GM18498 (cell line): ENCODE measurements at regions not wholly inside any gene's neighbourhood (a gene's known extent, or its start where the extent isn't known, plus 50 kb on each side); places are given as distances from the start of the nearest gene placed in this dataset.
"Not testable (repeated sequence)": the region's sequence is repeated elsewhere in the genome, so short reads cannot be mapped to it uniquely, and the experiment has no call there.

Experiments used
- ATAC-seq: cut with Tn5 transposase; IDR thresholded peaks from one replicate; pipeline ENCODE4 v1.9.1; 2021; ENCODE audit warnings: mild to moderate bottlenecking, moderate library complexity; ENCODE audit not compliant: unreplicated experiment

DNA sequence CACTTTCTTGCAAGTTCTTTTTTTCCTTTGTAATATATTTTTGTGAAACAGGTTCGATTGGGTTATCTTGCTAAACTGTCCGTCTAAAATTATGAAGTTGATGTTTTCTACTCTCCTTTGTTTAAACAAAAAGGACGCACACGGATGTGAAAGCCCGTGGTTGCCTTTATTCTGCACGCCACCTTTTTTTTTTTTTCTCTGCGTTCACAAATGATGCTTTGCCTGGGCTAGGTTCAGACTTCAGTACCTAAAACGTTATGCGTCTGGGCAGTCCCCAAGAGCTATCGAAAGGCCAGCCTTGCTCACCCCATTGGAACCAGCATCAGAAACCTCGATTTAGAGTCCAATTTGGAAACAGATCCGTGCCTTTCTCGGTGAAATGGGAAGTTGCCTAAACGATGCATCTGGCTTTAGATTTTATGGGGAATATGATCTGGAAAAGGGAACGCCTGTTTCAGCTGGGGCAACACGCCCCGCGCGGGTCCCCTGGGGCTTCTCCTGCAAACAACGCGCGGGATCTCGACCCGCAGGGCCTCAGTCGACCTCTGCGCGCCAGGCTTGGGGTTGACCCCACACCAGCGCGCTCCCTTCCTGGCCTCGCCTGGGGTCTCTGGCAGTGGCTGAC is 113.9 kb downstream of the KCNRG start:
- ATAC-seq, result no peak

DNA sequence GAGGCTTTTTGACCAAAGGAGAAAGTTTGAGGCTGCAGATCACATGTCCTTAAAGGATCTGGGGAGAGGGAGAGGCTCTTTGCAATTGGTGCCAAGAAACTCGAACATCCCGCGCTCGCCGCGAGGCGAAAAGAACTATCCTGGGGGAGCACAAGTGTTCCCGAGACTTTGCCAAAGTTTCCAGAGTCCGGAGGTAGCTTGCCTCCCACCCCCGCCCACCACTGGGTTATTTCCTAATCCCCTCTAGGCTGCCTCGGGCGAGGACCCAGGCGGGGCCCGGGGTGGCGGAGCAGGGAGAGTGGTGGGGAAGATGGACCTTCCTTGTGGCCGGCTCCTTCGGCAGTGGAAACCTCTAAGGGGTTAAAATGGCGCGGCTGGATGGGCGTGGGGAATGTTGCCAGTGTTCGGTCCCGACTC is 114.5 kb downstream of the KCNRG start:
- no peak for ATAC-seq

DNA sequence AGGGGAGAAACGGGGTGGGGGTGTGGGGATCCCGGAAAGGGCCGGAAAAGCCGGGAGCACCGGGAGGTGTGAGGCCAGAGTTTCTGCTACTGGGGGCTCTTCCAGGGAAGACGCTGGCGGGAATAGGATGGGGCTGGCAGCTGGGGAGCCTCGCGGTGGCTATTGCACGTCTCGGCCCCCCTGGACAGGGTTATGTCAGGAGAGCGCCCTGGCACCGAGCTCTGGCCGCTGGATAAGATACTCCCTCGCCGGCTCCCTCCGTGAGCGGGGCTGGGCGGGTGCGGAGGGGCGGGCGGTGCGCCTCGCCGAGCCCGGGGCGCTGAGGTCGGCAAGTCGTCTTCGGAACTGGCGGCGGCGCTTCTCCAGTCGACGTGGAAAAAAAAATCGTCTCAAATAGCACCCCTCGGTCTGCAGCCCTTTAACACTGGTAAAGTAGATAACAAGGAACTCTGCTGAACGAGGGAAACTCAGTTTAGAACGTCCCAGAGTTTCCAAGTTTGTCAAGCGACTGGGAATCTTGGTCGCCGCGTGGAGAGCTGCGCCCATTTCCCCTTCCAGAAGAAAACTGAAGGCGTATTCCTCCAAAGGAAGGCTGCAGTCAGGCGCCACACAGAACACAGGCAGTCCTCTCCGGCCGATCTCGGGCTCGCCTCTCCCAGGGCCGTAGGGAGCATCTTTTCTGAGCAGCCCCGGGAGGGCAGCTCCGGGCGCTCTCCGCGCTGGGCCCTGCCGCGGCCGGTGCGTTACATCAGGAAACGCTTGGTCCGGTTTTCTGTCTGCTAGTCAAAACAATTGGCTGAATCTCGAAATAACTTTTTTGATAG is 115.1 kb downstream of the KCNRG start:
- ATAC-seq, result peak; percentile 29

DNA sequence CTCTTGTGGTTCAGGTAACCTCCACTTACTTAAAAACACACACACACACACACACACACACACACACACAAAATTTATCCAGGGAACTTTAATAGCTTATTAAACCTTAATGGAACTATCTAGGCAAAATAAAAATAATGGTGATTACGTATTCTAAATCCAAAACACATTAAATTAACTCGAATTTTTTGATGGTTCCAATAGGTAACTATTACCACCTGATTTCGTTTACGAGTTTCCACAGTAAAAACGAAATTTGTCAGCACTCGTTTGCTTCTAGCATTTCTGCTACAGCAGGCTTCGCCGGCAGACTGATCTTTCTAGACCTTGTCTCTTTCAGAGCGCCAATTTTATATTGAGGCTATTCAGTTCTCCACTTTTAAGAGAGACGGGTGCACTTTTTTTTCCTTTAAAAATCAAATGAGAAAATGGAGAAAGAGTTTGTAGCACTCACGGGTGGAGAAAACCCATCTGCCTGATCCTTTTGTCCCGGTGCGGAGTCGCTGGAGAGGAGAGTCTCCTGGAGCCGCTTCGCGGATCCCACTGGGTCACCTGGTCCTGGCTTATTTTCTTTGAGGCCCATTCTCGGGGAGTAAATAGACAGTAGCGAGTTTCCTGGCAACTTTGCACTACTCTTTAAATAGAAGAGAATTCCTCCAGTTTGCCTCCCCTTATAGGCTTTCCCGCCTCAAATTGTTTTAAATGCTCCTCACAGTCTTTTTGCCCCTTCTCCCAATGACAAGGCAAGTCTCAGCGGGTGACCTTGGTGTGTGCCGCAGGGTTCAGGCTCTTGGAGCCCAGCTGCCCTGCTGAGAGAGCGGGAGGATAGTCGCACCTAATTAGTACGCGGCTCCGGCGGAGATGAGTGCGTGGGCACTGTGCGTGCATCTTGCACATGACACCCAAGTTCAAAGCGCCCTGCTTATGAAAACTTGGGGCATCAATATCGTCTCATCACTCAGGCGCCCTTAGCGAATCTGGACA is 117.0 kb downstream of the KCNRG start:
- no peak for ATAC-seq

DNA sequence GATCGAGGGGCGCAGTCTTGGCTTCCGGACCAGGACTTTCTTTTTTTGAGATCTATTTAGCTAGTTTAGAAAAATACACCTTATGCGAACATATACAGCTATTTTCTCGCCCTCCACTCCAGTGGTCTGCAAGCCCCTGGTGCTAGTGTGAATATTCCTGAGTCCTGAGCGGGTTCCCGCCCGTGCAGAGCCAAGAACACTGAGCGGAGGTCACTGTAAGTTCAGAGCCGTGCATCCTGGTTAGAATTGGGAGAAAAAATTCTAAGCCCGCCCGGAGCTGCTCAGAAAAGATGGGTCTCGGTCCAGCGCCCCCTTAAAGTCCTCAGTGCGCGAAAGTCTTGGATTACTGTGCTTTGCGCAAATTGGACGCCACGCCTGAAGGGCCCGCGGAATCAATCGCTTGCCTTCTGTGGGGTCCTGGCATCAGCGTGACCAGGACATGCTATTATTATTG is 117.7 kb downstream of the KCNRG start:
- ATAC-seq, result no peak

DNA sequence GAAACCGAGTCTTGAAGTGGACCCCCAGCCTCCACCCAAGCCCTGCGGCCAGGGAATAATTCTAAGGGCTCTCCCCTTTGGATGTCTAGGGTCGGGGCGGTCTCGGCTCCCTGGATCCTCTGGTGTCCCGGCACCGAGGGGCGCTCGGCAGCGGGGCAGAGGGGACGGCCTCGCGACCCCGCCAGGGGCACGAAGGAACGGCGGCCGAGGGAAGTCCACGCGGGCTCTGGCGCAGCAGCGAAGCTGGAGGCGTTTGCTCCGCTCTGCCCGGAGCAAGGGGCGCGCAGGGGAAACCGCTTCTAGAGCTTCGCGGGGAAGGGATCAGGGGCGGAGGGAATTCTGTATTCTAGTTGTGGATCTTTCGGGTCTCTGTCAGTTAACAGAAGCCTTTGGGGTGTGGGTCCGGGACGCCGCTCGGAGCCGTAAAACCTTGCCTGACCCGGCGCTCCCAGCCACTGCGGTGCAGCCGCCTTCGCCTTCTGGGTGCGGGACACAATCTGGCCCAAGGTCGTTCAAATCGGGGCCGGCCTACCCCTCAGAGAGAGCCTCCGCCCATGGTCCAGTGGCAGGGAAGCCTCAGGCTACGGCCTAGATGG is 118.2 kb downstream of the KCNRG start:
- no peak for ATAC-seq

DNA sequence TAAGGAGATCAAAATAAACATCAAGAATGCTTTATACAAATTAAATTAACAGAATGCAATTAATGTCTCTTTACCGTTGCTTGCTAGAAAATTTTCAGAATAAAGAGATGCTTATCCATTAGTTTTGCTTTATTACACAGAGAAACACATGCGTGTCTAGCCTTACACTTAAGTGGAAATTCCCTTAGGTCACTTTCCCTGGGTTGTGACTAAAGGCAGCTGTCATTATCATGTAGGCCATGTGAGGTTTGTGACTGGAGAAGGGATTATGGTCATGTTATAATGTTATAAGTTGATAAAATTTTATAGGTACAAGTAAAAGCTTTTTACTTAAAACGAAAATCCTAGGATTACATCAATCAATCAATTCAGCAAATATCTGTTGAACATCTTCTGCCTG is 121.0 kb downstream of the KCNRG start:
- no peak for ATAC-seq

DNA sequence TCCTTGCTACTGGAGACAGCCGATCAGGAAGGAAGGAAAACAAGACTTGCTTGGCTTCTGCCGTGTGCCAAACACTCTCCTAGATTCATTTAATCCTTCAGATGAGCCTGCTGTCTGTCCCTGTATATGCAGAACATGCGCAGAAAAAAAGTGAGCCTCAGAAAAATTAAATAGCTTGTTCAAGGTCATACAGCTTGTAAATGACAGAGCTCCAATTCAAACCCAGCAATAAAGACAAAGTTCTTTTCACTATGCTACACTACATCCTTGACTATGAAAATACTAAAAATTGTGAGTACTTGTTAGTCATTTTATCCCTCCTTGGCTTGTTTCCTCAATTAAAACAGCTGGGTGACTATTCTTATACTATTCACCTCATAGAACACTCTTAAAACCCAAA is 121.4 kb downstream of the KCNRG start:
- no peak for ATAC-seq

DNA sequence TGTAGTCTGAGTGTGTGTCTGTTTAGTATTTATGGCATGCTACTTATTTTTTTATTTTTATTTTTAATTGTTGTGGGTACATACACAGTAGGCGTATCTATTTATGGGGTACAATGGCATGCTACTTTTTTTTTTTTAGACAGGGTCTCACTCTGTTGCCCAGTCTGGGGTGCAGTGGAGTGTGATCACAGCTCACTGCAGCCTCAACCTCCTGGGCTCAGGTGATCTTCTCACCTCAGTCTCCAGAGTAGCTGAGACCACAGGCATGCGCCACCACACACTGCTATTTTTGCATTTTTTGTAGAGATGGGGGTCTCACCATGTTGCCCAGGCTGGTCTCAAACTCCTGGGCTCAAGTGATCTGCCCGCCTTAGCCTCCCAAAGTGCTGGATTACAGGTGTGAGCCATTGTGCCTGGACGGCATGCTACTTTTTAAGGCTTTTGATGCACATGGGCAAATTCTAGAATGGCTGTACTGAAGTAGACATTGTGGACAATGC is 124.2 kb downstream of the KCNRG start:
- ATAC-seq, result not testable (repeated sequence)

DNA sequence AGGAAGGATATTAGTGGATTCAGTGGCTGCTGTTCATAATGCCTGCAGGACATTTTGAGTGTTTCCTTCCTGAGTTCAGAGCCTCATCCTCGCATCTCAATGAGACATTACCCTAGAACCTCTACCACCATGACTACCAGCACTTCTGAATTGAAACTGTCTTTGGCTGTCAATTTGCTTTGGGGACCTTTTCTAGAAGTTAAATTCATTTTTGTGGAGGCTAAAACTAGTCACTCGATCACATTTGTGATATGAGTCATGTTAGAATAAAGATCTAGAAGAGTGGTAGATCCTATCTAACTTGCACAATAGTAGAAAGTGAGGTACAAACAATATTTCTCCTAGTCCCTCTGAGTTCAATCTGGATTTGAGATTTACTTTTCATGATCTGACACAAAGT is 124.9 kb downstream of the KCNRG start:
- ATAC-seq, result no peak

DNA sequence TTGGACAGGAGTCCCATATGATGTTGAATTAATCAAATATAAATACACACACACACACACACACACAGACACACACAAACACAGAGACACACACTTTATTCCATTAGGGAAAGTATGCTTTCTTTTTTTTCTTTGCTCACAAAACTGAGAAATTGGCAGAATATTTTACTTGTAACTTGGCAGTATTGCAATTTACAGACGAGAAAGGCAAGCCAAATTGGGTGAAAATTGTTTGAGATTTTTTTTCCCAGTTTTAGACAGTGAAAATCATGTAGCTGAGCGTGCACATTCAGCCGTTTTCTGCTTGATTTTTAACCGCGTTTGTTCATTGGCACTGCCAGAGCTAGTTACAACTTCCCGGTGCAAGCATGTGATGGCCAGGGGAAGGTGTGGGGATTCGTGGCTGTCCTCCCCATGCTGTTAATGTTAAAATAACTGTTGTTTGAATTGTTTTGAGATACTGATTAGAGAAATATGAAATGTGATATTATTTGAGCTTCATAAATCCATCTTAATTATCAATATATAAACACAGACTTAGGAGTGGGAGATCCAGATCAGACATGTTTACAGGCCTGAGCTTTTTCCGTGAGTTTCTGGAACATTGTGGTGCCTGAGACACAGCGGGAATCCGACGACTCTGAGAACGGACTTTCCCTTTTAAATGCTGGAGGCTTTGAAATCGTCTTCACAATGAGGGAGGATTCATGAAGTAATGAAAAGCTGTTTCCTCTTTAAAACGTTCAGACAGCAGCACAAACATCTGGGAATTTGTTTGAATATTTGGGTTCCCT is 125.5 kb downstream of the KCNRG start:
- no peak for ATAC-seq

DNA sequence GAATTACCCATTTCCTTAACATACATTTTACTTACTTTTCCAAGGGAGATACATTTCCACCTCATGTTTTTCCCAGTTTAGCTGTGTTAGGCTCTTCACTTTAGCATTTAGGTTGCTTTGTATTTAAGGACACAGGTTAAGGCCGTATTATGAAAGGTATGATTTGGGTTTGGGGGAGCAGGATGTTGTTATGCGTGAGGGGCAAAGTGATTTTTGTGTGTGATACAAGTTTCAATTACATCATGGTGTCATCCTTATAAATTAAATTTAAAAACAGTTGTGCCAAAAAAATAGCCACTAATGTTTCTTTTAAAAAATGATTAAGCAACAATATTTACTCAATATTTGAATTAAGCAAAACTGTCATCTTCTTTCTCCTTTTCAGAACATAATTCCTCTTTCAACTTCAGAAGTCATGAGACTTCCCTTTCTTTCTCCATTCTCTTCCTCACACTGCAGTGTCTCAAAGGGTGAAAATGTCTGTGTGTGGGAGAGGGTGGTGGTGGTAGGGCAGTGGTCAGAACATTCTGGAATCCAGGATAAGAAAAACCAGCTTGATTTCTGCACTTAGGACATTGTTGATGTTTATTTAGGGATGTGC is 126.2 kb downstream of the KCNRG start:
- no peak for ATAC-seq

DNA sequence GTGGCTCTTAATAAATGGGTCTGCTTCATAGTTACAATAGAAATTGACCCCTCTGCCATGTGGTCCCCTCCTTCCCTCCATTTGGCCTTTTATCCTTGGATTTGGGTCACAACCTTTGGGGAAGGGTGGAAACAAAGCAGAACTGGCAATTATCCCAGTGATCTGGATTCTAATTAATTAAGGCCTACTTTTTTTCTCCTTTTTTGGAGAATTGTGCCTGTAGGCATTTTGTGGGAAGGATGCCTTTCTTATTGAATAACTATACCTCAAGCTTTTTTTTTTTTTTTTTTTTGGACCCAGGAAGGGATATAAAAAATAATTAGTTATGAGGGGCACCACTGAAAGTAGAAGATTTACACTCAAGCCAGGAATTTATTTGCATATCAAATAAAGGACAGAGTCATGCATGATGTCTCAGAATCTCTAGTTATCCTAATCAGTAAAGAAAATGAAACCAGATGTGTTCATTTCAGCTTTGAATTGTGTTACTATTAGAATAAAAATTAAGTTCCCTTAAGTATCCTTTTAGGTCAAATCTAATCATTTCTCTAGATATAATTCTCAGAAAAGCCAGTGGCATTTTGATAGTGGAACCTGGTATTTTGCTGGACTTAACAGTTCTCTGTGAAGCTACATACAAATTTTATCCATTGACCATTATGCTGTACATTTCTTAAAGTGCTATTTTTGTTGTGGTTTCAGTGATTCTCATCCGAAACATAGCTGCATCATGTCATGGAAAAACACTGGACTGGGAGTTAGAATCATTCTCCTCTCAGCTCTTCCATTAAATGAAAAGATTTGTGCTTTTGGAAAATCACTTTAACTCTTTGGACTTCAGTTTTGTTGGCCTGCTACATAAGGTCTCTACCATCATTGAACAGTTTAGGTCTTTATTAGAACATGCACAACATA is 129.3 kb downstream of the KCNRG start:
- ATAC-seq, result no peak

DNA sequence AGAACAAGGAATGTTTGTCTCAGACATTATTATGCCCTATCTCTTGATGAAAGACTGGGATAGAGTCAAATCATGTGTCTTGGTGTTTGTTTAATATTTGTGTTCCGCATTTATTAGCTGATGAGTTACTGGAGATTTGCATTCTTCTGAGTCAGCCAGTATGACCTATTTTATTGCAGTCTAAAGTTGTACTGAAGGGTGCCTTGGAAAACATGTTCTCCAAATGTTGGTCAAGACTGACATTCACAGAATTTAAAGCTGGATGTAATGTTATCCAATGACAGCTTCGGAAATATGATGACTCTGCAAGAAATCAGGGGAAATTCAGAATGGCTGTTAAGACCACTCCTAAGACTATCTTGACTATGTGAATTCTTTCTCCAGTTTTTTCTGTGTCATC is 134.0 kb downstream of the KCNRG start:
- ATAC-seq, result no peak

DNA sequence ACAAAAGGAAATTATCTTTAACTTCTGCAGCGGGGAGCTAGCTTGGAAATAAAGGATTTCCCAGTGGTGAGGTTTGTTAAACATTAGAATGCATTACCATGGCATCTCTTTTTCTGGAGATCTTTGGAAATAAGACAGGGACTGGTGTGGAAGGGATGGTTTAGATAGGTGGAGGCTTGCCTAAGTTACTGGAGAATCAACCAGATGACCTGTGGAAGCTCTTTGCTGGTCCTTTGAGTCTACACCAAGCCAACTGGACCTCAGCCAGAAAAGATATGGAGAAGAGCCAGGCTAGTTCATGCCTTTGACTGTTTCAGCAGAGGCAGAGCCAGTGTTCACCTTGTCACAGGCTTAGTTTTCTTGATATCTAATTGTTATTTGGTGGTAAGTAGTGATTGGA is 134.7 kb downstream of the KCNRG start:
- ATAC-seq, result no peak

DNA sequence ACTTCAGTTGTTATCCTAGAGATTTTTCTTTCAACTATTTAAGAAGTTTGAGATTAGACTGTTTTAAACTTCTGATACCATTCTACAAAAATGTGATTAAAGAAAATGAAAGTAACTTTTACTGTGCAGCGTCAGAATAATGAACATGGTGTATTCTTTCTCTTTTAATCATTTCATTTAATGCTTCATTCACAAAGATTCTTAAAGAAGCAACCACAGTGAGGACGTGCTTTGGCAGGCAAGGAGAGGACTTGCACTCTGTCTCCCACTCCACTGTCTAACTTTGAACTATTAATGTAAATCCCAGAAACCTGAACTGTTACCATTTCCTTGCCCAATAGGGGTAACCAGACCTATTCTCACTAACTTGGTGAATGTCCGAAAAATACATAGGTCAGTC is 137.0 kb downstream of the KCNRG start:
- ATAC-seq, result no peak

DNA sequence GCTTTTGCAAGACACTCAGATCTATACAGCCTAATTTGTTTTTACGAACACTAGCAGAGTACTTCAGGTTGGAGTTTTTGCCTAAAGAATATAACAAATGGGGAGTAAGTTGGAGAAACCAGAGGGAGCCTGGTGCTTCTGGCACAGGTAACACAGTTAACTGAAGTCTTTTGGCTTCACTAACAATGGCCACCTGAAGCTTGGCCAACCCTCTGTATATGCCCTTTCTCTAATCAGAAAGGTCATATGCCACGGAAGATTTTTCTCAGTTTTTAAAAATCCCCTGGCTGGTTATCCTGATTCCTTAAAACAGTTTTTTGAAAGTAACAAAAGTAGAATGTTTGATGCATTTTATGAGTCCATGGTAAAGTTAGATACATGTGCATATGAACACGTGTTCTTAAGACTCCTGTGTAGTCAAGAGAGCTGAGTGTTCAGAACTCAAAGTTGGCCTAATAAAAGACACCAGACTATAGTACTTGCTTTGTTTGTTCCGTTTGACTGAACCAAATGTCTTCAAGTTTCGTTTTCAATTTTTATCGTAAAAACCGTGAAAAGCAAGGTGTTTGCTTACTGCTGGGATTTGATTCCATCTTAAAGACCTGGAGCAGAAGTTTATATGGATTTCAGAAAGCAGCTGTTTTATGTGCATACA is 137.5 kb downstream of the KCNRG start:
- peak; percentile 79 for ATAC-seq

DNA sequence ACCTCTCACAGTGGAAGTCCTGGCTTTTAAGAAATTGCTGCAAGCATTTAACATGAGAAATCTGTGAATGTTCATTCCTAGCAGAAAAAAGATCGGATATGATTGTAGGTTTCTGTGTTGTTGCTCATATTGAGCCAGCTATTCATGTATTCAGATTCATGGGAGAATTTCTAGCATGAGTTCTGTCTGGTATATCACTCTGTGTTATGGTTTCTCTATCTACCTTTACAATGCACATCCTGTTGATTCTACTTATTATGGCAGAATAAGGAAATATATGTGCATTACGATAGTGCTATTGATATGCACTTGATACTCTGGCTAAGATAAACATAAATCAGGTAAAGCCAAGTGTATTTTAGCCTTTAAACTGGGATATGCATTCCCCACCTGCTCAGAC is 138.2 kb downstream of the KCNRG start:
- peak; percentile 17 for ATAC-seq
